Natural killer cell (primary cell): ENCODE measurements at regions not wholly inside any gene's neighbourhood (a gene's known extent, or its start where the extent isn't known, plus 50 kb on each side); places are given as distances from the start of the nearest gene placed in this dataset.

Experiments
- ATAC-seq, 3 donors: fragments of 150-1000 bp in 2 of 3; fragments of 200-7000 bp in 1 of 3; cut with Tn5 transposase; 1 replicate in 1 of 3; 2 replicates in 2 of 3; pipeline ENCODE4 v1.10.0; 2021; ENCODE audit warnings: mild to moderate bottlenecking in 2 of 3, moderate library complexity in 2 of 3
- DNase-seq, 2 donors: peaks; one replicate each; pipeline versions ENCODE4 v3.0.0 to v3.0.0-alpha.2; 2013 to 2021; ENCODE audit warnings: mixed read lengths in 1 of 2
- H3K27ac ChIP-seq: one replicate; pipeline ENCODE4 v1.5.1; 2013; ENCODE audit warnings: mild to moderate bottlenecking, low read length
- H3K27me3 ChIP-seq: one replicate; pipeline ENCODE4 v1.6.1; 2013; ENCODE audit warnings: low read length; ENCODE audit not compliant: control insufficient read depth, insufficient read depth
- H3K36me3 ChIP-seq: one replicate; pipeline ENCODE4 v1.6.1; 2013; ENCODE audit warnings: low read length; ENCODE audit not compliant: control insufficient read depth, insufficient read depth
- H3K4me1 ChIP-seq: one replicate; pipeline ENCODE4 v1.6.1; 2013; ENCODE audit warnings: low read length; ENCODE audit not compliant: control insufficient read depth, insufficient read depth
- H3K4me3 ChIP-seq: one replicate; pipeline ENCODE4 v1.5.1; 2013; ENCODE audit warnings: low read length
- H3K9me3 ChIP-seq: one replicate; pipeline ENCODE4 v1.6.1; 2013; ENCODE audit warnings: low read length; ENCODE audit not compliant: control insufficient read depth, insufficient read depth
- H3K27ac Mint-ChIP-seq, 2 donors: one replicate each; pipeline ENCODE4 v1.8.0; 2022; ENCODE audit warnings: mild to moderate bottlenecking in 2 of 2, mixed read lengths in 2 of 2, moderate library complexity in 1 of 2
- H3K27me3 Mint-ChIP-seq, 2 donors: one replicate each; pipeline ENCODE4 v1.8.0; 2022; ENCODE audit warnings: low read depth in 2 of 2, mixed read lengths in 2 of 2
- H3K36me3 Mint-ChIP-seq: one replicate; pipeline ENCODE4 v1.8.0; 2022; ENCODE audit warnings: mixed read lengths
- H3K4me1 Mint-ChIP-seq, 2 donors: one replicate each; pipeline ENCODE4 v1.8.0; 2022; ENCODE audit warnings: mixed read lengths in 2 of 2
- H3K4me3 Mint-ChIP-seq: one replicate; pipeline ENCODE4 v1.8.0; 2022; ENCODE audit warnings: mild to moderate bottlenecking, moderate library complexity, mixed read lengths
- H3K9me3 Mint-ChIP-seq, 2 donors: one replicate each; pipeline ENCODE4 v1.8.0; 2022; ENCODE audit warnings: mixed read lengths in 2 of 2
- CTCF ChIP-seq: fragments of 200-600 bp; IDR thresholded peaks from one replicate; pipeline ENCODE4 v1.8.0; 2022; ENCODE audit warnings: antibody characterized with exemption
- WGBS: methylation state at CpG from one replicate; pipeline ENCODE4 v1.1.7; 2013; ENCODE audit warnings: missing lambda C conversion rate; ENCODE audit not compliant: insufficient coverage; 5-methylcytosine and 5-hydroxymethylcytosine counted together
- intact Hi-C: fragments of 100-400 bp; cut with micrococcal nuclease; formaldehyde crosslinking; loops from one replicate; pipeline ENCODE4 v1.14.2; 2022

GRCh38 chr6:144695858-144696533, 410.9 kb downstream of the UTRN start:
- Mint-ChIP-seq H3K4me1 (peaks cover 40 to 46% of the 10 kb centered on the region in 2 donors), H3K4me3 (no peak overlapping the region), H3K36me3 (no peaks in the 10 kb centered on the region), H3K9me3 (peaks cover 0 to 3% of the 10 kb centered on the region in 2 donors), H3K27ac (peak overlapping the region in 1 of 2 donors; percentile 46), H3K27me3 (no peaks in the 10 kb centered on the region)
- Histone ChIP-seq H3K4me3 (no peak overlapping the region), H3K9me3 (no peaks in the 10 kb centered on the region), H3K36me3 (peaks cover 5% of the 10 kb centered on the region), H3K27me3 (no peaks in the 10 kb centered on the region), H3K27ac (no peak overlapping the region), H3K4me1 (no peaks in the 10 kb centered on the region)
- TF ChIP-seq CTCF, result no peak
- 93% methylated on average over 3 of the region's 3 CpGs for WGBS
- DNase-seq (no peak), ATAC-seq (no peak)
- intact Hi-C loops, result no loop called here

- DNase-seq (no peak), ATAC-seq (no peak)
- H3K4me1 ChIP-seq, result no peaks in the 10 kb centered on the region
- no peak overlapping the region for H3K27ac ChIP-seq
- Mint-ChIP-seq H3K36me3 (no peaks in the 10 kb centered on the region), H3K27me3 (no peaks in the 10 kb centered on the region), H3K27ac (peak overlapping the region; percentile 46 to 61), H3K4me3 (no peak overlapping the region), H3K4me1 (peaks cover 32 to 38% of the 10 kb centered on the region in 2 donors), H3K9me3 (peaks cover 0 to 3% of the 10 kb centered on the region in 2 donors)
- H3K36me3 ChIP-seq, result peaks cover 13% of the 10 kb centered on the region
- H3K27me3 ChIP-seq, result no peaks in the 10 kb centered on the region
- no CpG with 5 or more reads among the region's 2 CpGs for WGBS
- intact Hi-C loops, result no loop called here
- no peak overlapping the region for H3K4me3 ChIP-seq
- TF ChIP-seq CTCF, result no peak
- no peaks in the 10 kb centered on the region for H3K9me3 ChIP-seq
These were observed 411.7 kb downstream of the UTRN start for GRCh38 chr6:144696610-144697368.

GRCh38 chr6:144697369-144697760, 412.2 kb downstream of the UTRN start:
- no peak for ATAC-seq
- Histone ChIP-seq H3K27ac (no peak overlapping the region), H3K36me3 (peaks cover 19% of the 10 kb centered on the region), H3K9me3 (no peaks in the 10 kb centered on the region), H3K27me3 (no peaks in the 10 kb centered on the region), H3K4me1 (no peaks in the 10 kb centered on the region), H3K4me3 (no peak overlapping the region)
- peak overlapping the region; percentile 46 to 61 for H3K27ac Mint-ChIP-seq
- peaks cover 27 to 34% of the 10 kb centered on the region in 2 donors for H3K4me1 Mint-ChIP-seq
- H3K27me3 Mint-ChIP-seq, result no peaks in the 10 kb centered on the region
- H3K9me3 Mint-ChIP-seq, result no peaks in the 10 kb centered on the region
- peak in 1 of 2 donors; percentile 7 for DNase-seq
- intact Hi-C loops, result no loop called here
- no peak overlapping the region for H3K4me3 Mint-ChIP-seq
- no peak for TF ChIP-seq CTCF
- no peaks in the 10 kb centered on the region for H3K36me3 Mint-ChIP-seq
- 90% methylated on average over 2 of the region's 2 CpGs for WGBS
